HG02970 (cell line): ENCODE measurements at regions not wholly inside any gene's neighbourhood (a gene's known extent, or its start where the extent isn't known, plus 50 kb on each side); places are given as distances from the start of the nearest gene placed in this dataset.

Source experiments
- ATAC-seq: cut with Tn5 transposase; IDR thresholded peaks from one replicate; pipeline ENCODE4 v1.9.1; 2021; ENCODE audit warnings: mild to moderate bottlenecking, moderate library complexity, moderate number of reproducible peaks; ENCODE audit not compliant: unreplicated experiment, low FRiP score

GRCh38 chr11:79739591-79739990 lies 298.8 kb upstream of the TENM4 start:
- ATAC-seq: no peak

GRCh38 chr11:79727221-79727620 lies 286.4 kb upstream of the TENM4 start:
- no peak for ATAC-seq

- ATAC-seq: no peak
Observed at GRCh38 chr11:79720115-79720514, 279.3 kb upstream of the TENM4 start.

- ATAC-seq: no peak
Observed at GRCh38 chr11:79708319-79708932, 267.6 kb upstream of the TENM4 start.

GRCh38 chr11:79705648-79706047 lies 264.8 kb upstream of the TENM4 start:
- no peak for ATAC-seq

GRCh38 chr11:79702303-79702702 lies 261.5 kb upstream of the TENM4 start:
- no peak for ATAC-seq

- ATAC-seq: no peak
Observed at GRCh38 chr11:79699246-79699645, 258.4 kb upstream of the TENM4 start.

GRCh38 chr11:79697905-79698304 lies 257.1 kb upstream of the TENM4 start:
- ATAC-seq: no peak

GRCh38 chr11:79694368-79694767 lies 253.5 kb upstream of the TENM4 start:
- no peak for ATAC-seq

GRCh38 chr11:79691445-79691844 lies 250.6 kb upstream of the TENM4 start:
- ATAC-seq: no peak

GRCh38 chr11:79686703-79687419 lies 246.0 kb upstream of the TENM4 start:
- ATAC-seq: no peak

GRCh38 chr11:79683930-79684329 lies 243.1 kb upstream of the TENM4 start:
- ATAC-seq: no peak

- no peak for ATAC-seq
Observed at GRCh38 chr11:79678780-79679452, 238.1 kb upstream of the TENM4 start.

GRCh38 chr11:79676396-79676795 lies 235.6 kb upstream of the TENM4 start:
- no peak for ATAC-seq

- ATAC-seq: no peak
Observed at GRCh38 chr11:79675081-79675480, 234.3 kb upstream of the TENM4 start.

GRCh38 chr11:79672786-79673185 lies 232.0 kb upstream of the TENM4 start:
- no peak for ATAC-seq

GRCh38 chr11:79671401-79671800 lies 230.6 kb upstream of the TENM4 start:
- no peak for ATAC-seq

GRCh38 chr11:79670882-79671281 lies 230.1 kb upstream of the TENM4 start:
- ATAC-seq: no peak

GRCh38 chr11:79668575-79668974 lies 227.7 kb upstream of the TENM4 start:
- no peak for ATAC-seq

GRCh38 chr11:79667380-79667779 lies 226.6 kb upstream of the TENM4 start:
- no peak for ATAC-seq

- ATAC-seq: no peak
Observed at GRCh38 chr11:79663017-79663416, 222.2 kb upstream of the TENM4 start.

GRCh38 chr11:79661373-79661772 lies 220.5 kb upstream of the TENM4 start:
- no peak for ATAC-seq
